ENCODE measurements at regions not wholly inside any gene's neighbourhood (a gene's known extent, or its start where the extent isn't known, plus 50 kb on each side); places are given as distances from the start of the nearest gene placed in this dataset.

DNA sequence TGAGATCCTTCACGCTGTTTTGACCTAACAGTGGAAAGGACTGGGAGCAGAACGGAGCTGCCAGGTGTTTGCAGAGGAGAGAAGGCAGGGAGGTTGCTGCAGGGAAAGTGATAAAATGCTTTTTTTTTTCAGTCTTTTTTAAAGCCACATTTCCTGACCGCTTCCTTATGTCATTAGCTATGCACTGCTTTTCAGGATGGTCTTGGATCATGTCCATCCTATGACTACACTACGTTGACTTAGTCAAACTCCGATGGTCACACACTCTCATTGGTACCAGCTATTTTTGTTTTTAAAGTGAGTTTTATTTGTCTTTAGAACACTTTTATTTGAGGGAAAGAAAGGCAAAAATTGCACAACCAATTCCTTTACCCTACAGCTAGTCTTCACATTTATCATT lies 89.2 kb upstream of the EXOC2 start:
- TF ChIP-seq POLR2A (IDR thresholded peaks at IDR 0.05), result no peak
- no peak for TF ChIP-seq EP300 (IDR thresholded peaks at IDR 0.05)

Data from tibial nerve (tissue), 3 donors.